Endothelial cell of umbilical vein (primary cell): ENCODE measurements at regions not wholly inside any gene's neighbourhood (a gene's known extent, or its start where the extent isn't known, plus 50 kb on each side); places are given as distances from the start of the nearest gene placed in this dataset.

Source experiments
- BruUV-seq: library from RNA; stranded (reverse); fragments of 400-500 nt; replicated peaks from 2 replicates; lab custom pipeline; 2021; lab: Mats Ljungman, UMichigan
- CTCF ChIA-PET: fragments of 300-600, 350-600 bp; sonication (Branson Sonifier 250); formaldehyde crosslinking; loops from one replicate; lab custom pipeline; 2021; ENCODE audit warnings: antibody characterized with exemption, inconsistent platforms; lab: Charles Lee
- POLR2A ChIA-PET: fragments of 300-600, 350-600 bp; sonication (Branson Sonifier 250); formaldehyde crosslinking; loops from one replicate; lab custom pipeline; 2021; ENCODE audit warnings: antibody characterized with exemption, inconsistent platforms; lab: Charles Lee
- DNase-seq: peaks from one replicate; pipeline ENCODE4 v3.0.0-alpha.2; 2011; ENCODE audit warnings: low read depth, low spot score
- FAIRE-seq: peaks from 2 replicates; lab custom pipeline; 2011; peaks lifted over from hg19 to GRCh38; lab: Jason Lieb, UNC
- H2AFZ ChIP-seq: 2 replicates; pipeline ENCODE4 v1.6.0; 2012; ENCODE audit warnings: low read depth, low read length, control low read depth, inconsistent platforms
- H3K27ac ChIP-seq: 2 replicates; pipeline ENCODE4 v1.5.1; 2011; ENCODE audit warnings: low read depth, mild to moderate bottlenecking, control low read depth, low read length, moderate library complexity; ENCODE audit not compliant: insufficient read depth
- H3K27me3 ChIP-seq, 2 experiments: 2 replicates each; pipeline versions ENCODE4 v1.6.0 to v1.6.1; 2011; ENCODE audit warnings: low read length in 2 of 2, mixed read lengths in 1 of 2; ENCODE audit not compliant: control insufficient read depth in 2 of 2, insufficient read depth in 2 of 2
- H3K36me3 ChIP-seq, 2 experiments: 2 replicates in 1 of 2; 3 replicates in 1 of 2; pipeline ENCODE4 v1.5.1; 2011; ENCODE audit warnings: low read length in 2 of 2, mild to moderate bottlenecking in 1 of 2, moderate library complexity in 1 of 2; ENCODE audit not compliant: control insufficient read depth in 2 of 2, insufficient read depth in 2 of 2; ENCODE audit errors: extremely low read depth in 1 of 2
- H3K4me1 ChIP-seq: 3 replicates; pipeline ENCODE4 v1.5.1; 2011; ENCODE audit warnings: mild to moderate bottlenecking, low read length; ENCODE audit not compliant: control insufficient read depth, insufficient read depth; ENCODE audit errors: extremely low read depth
- H3K4me2 ChIP-seq: 2 replicates; pipeline ENCODE4 v1.6.1; 2011; ENCODE audit warnings: low read length, control low read depth, mixed read lengths; ENCODE audit not compliant: insufficient read depth
- H3K4me3 ChIP-seq, 3 experiments: fragments of 200-600 bp in 1 of 3; sonication (generic), shearing (Covaris generic) in 1 of 3; replicated peaks in 1 of 3; 2 replicates each; pipeline ENCODE4 v1.5.1; 2011 to 2016; ENCODE audit warnings: control low read depth in 3 of 3, low read length in 3 of 3, mild to moderate bottlenecking in 2 of 3, inconsistent platforms in 1 of 3, low read depth in 1 of 3, moderate library complexity in 1 of 3; ENCODE audit not compliant: insufficient read depth in 1 of 3
- H3K79me2 ChIP-seq: 2 replicates; pipeline ENCODE4 v1.6.0; 2012; ENCODE audit warnings: low read length, inconsistent platforms; ENCODE audit not compliant: control insufficient read depth, insufficient read depth
- H3K9ac ChIP-seq: replicated peaks from 2 replicates; pipeline ENCODE3; 2011; ENCODE audit warnings: low read length, control low read depth; ENCODE audit not compliant: insufficient read depth; ENCODE audit errors: extremely low read depth
- H3K9me1 ChIP-seq: replicated peaks from 3 replicates; pipeline ENCODE4 v1.6.0; 2011; ENCODE audit warnings: mild to moderate bottlenecking, low read length; ENCODE audit not compliant: control insufficient read depth, insufficient read depth; ENCODE audit errors: extremely low read depth
- H3K9me3 ChIP-seq: replicated peaks from 2 replicates; pipeline ENCODE4 v1.5.1; 2012; ENCODE audit warnings: low read length, inconsistent platforms; ENCODE audit not compliant: control insufficient read depth, insufficient read depth
- H4K20me1 ChIP-seq: replicated peaks from 2 replicates; pipeline ENCODE3; 2011; ENCODE audit warnings: mild to moderate bottlenecking, low read length; ENCODE audit not compliant: control insufficient read depth, insufficient read depth; ENCODE audit errors: extremely low read depth
- CTCF ChIP-seq, 2 donors: IDR thresholded peaks; 1 replicate in 1 of 2; 2 replicates in 1 of 2; pipeline ENCODE4 v1.5.1; 2011; ENCODE audit warnings: low read length in 2 of 2, mild to moderate bottlenecking in 2 of 2, moderate library complexity in 2 of 2, control low read depth in 1 of 2, inconsistent platforms in 1 of 2, low read depth in 1 of 2; ENCODE audit not compliant: insufficient read depth in 1 of 2; ENCODE audit errors: extremely low read depth in 1 of 2
- EZH2 ChIP-seq: IDR thresholded peaks from 2 replicates; pipeline ENCODE4 v1.6.1; 2012; ENCODE audit warnings: borderline replicate concordance, low read depth, mild to moderate bottlenecking, moderate library complexity, low read length, inconsistent platforms; ENCODE audit not compliant: severe bottlenecking
- FOS ChIP-seq: IDR thresholded peaks from 2 replicates; pipeline ENCODE4 v1.6.1; 2011; ENCODE audit warnings: mild to moderate bottlenecking, low read length, moderate library complexity, borderline replicate concordance; ENCODE audit not compliant: insufficient read depth
- GATA2 ChIP-seq: IDR thresholded peaks from 2 replicates; pipeline ENCODE4 v1.7.0; 2011; ENCODE audit warnings: low read depth, mild to moderate bottlenecking, moderate library complexity, mixed read lengths, low read length; ENCODE audit not compliant: insufficient read length, insufficient read depth
- JUN ChIP-seq: IDR thresholded peaks from 2 replicates; pipeline ENCODE4 v1.6.1; 2011; ENCODE audit warnings: borderline replicate concordance, low read depth; ENCODE audit not compliant: insufficient read length, insufficient read depth
- MAX ChIP-seq: IDR thresholded peaks from 2 replicates; pipeline ENCODE4 v1.6.1; 2011; ENCODE audit not compliant: insufficient read depth, insufficient read length
- MYC ChIP-seq: IDR thresholded peaks from one replicate; pipeline ENCODE4 v1.6.1; 2011; ENCODE audit warnings: mild to moderate bottlenecking, low read depth, low read length
- POLR2A ChIP-seq: IDR thresholded peaks from 2 replicates; pipeline ENCODE4 v1.6.1; 2012; ENCODE audit warnings: low read depth, mild to moderate bottlenecking, control low read depth, low read length
- POLR2AphosphoS5 ChIP-seq: IDR thresholded peaks from 2 replicates; pipeline ENCODE4 v1.6.1; 2012; ENCODE audit warnings: low read depth, mild to moderate bottlenecking, control low read depth, low read length, moderate library complexity; ENCODE audit not compliant: insufficient read depth
- dilution Hi-C: fragments of 300-500 bp; cut with MboI; formaldehyde crosslinking; loops from one replicate; pipeline ENCODE4 v1.15.0; 2019; ENCODE audit warnings: low sequenced_read_pairs; ENCODE audit not compliant: extremely low pct_ligation_motif_present
- intact Hi-C: fragments of 100-400 bp; cut with micrococcal nuclease; formaldehyde crosslinking; loops from one replicate; pipeline ENCODE4 v1.10.0; 2022

GRCh38 chr14:100468557-100468956, 118.7 kb downstream of the BEGAIN start:
- no peaks in the 10 kb centered on the region for H3K79me2 ChIP-seq
- H3K4me3 ChIP-seq = no peak overlapping the region
- no peaks in the 10 kb centered on the region for H3K36me3 ChIP-seq
- dilution Hi-C loops = no loop called here
- ChIA-PET CTCF (interaction anchor here (1.5 kb wide), 1 partner anchor 10 kb away, joined by 4 read pairs; no protein-coding TSS in a partner anchor), POLR2A (no interaction called here)
- DNase-seq = no peak
- intact Hi-C loops = no loop called here
- no peak overlapping the region for H2AFZ ChIP-seq
- H3K27ac ChIP-seq = no peak overlapping the region
- TF ChIP-seq GATA2 (no peak), MAX (no peak)
- no peak for FAIRE-seq
- H3K4me1 ChIP-seq = no peaks in the 10 kb centered on the region
- H4K20me1 ChIP-seq = no peaks in the 10 kb centered on the region
- no peaks in the 10 kb centered on the region for H3K9me1 ChIP-seq
- no peaks in the 10 kb centered on the region for H3K27me3 ChIP-seq
- H3K9me3 ChIP-seq = no peaks in the 10 kb centered on the region
- BruUV-seq = no TSS peak
- H3K4me2 ChIP-seq = no peak overlapping the region
- H3K9ac ChIP-seq = no peak overlapping the region

GRCh38 chr14:100469632-100470522, 117.3 kb downstream of the BEGAIN start:
- H3K36me3 ChIP-seq = no peaks in the 10 kb centered on the region
- no peaks in the 10 kb centered on the region for H3K4me1 ChIP-seq
- H3K9me3 ChIP-seq = no peaks in the 10 kb centered on the region
- no peak overlapping the region for H3K9ac ChIP-seq
- H3K27ac ChIP-seq = no peak overlapping the region
- ChIA-PET POLR2A (no interaction called here), CTCF (interaction anchor here (1.3 kb wide), 1 partner anchor 176 kb away, joined by 5 read pairs; no protein-coding TSS in a partner anchor)
- H3K27me3 ChIP-seq = no peaks in the 10 kb centered on the region
- no peak overlapping the region for H2AFZ ChIP-seq
- dilution Hi-C loops (no loop called here), intact Hi-C loops (no loop called here)
- H4K20me1 ChIP-seq = no peaks in the 10 kb centered on the region
- DNase-seq (no peak), FAIRE-seq (no peak)
- H3K4me2 ChIP-seq = no peak overlapping the region
- no TSS peak for BruUV-seq
- TF ChIP-seq GATA2 (no peak), FOS (no peak), CTCF (IDR thresholded peaks at IDR 0.05; ENCODE audit: extremely low read depth in 1 of 2, insufficient read depth in 1 of 2, low read depth in 1 of 2, low read length in 2 of 2) (no peak), POLR2AphosphoS5 (no peak), MYC (no peak), MAX (no peak), EZH2 (no peak), POLR2A (no peak), JUN (no peak)
- no peak overlapping the region for H3K4me3 ChIP-seq
- H3K9me1 ChIP-seq = no peaks in the 10 kb centered on the region
- no peaks in the 10 kb centered on the region for H3K79me2 ChIP-seq
